ENCODE measurements at regions not wholly inside any gene's neighbourhood (a gene's known extent, or its start where the extent isn't known, plus 50 kb on each side); places are given as distances from the start of the nearest gene placed in this dataset.
"Not testable (repeated sequence)": the region's sequence is repeated elsewhere in the genome, so short reads cannot be mapped to it uniquely, and the experiment has no call there.

GRCh38 chr13:71382285-71382684, 484.7 kb downstream of the DACH1 start:
- DNase-seq (ENCODE audit: low read depth) = no peak

- no peak for DNase-seq (ENCODE audit: low read depth)
Observed at GRCh38 chr13:71380191-71380590, 486.8 kb downstream of the DACH1 start.

GRCh38 chr13:71378961-71379905, 487.8 kb downstream of the DACH1 start:
- DNase-seq (ENCODE audit: low read depth) = no peak

- no peak for DNase-seq (ENCODE audit: low read depth)
Observed at GRCh38 chr13:71374471-71375049, 492.4 kb downstream of the DACH1 start.

GRCh38 chr13:71368336-71368735, 498.7 kb downstream of the DACH1 start:
- no peak for DNase-seq (ENCODE audit: low read depth)

GRCh38 chr13:71360041-71360440, 507.0 kb downstream of the DACH1 start:
- no peak for DNase-seq (ENCODE audit: low read depth)

GRCh38 chr13:71359641-71360040, 507.4 kb downstream of the DACH1 start:
- no peak for DNase-seq (ENCODE audit: low read depth)

GRCh38 chr13:71358218-71358617, 508.8 kb downstream of the DACH1 start:
- no peak for DNase-seq (ENCODE audit: low read depth)

GRCh38 chr13:71355010-71355409, 512.0 kb downstream of the DACH1 start:
- no peak for DNase-seq (ENCODE audit: low read depth)

GRCh38 chr13:71350886-71351285, 516.1 kb downstream of the DACH1 start:
- no peak for DNase-seq (ENCODE audit: low read depth)

- DNase-seq (ENCODE audit: low read depth) = not testable (repeated sequence)
Observed at GRCh38 chr13:71345856-71346255, 521.1 kb downstream of the DACH1 start.

GRCh38 chr13:71339736-71340135, 527.3 kb downstream of the DACH1 start:
- no peak for DNase-seq (ENCODE audit: low read depth)

GRCh38 chr13:71339005-71339404, 528.0 kb downstream of the DACH1 start:
- no peak for DNase-seq (ENCODE audit: low read depth)

GRCh38 chr13:71338070-71338469, 528.9 kb downstream of the DACH1 start:
- DNase-seq (ENCODE audit: low read depth) = no peak

GRCh38 chr13:71327266-71327665, 539.7 kb downstream of the DACH1 start:
- DNase-seq (ENCODE audit: low read depth) = no peak

GRCh38 chr13:71325556-71325955, 541.4 kb downstream of the DACH1 start:
- DNase-seq (ENCODE audit: low read depth) = no peak

- no peak for DNase-seq (ENCODE audit: low read depth)
Observed at GRCh38 chr13:71323266-71323665, 543.7 kb downstream of the DACH1 start.

GRCh38 chr13:71320452-71320851, 546.6 kb downstream of the DACH1 start:
- no peak for DNase-seq (ENCODE audit: low read depth)

- DNase-seq (ENCODE audit: low read depth) = no peak
Observed at GRCh38 chr13:71316792-71317363, 550.1 kb downstream of the DACH1 start.

- no peak for DNase-seq (ENCODE audit: low read depth)
Observed at GRCh38 chr13:71312923-71313322, 554.1 kb downstream of the DACH1 start.

GRCh38 chr13:71309905-71310304, 557.1 kb downstream of the DACH1 start:
- DNase-seq (ENCODE audit: low read depth) = no peak

GRCh38 chr13:71306821-71307220, 560.2 kb downstream of the DACH1 start:
- DNase-seq (ENCODE audit: low read depth) = no peak

GRCh38 chr13:71304861-71305260, 562.1 kb downstream of the DACH1 start:
- no peak for DNase-seq (ENCODE audit: low read depth)
